Gastrocnemius medialis (tissue), 4 donors: ENCODE measurements at regions not wholly inside any gene's neighbourhood (a gene's known extent, or its start where the extent isn't known, plus 50 kb on each side); places are given as distances from the start of the nearest gene placed in this dataset.

Experiments used
- ATAC-seq, 2 donors: fragments of 150-250 bp; one replicate each; pipeline ENCODE4 v1.9.1; 2016
- DNase-seq, 2 donors: peaks; one replicate each; pipeline ENCODE4 v3.0.0-alpha.2; 2019
- H3K27ac ChIP-seq, 4 donors: fragments of 200-600 bp; sonication (generic); 1 replicate in 1 of 4; 2 replicates in 3 of 4; pipeline ENCODE4 v1.5.1; 2016 to 2018; ENCODE audit warnings: mild to moderate bottlenecking in 2 of 4, moderate library complexity in 1 of 4
- H3K27me3 ChIP-seq, 3 donors: fragments of 200-600 bp; sonication (generic) in 2 of 3; 1 replicate in 1 of 3; 2 replicates in 2 of 3; pipeline versions ENCODE4 v1.5.1 to v1.6.0; 2016 to 2019; ENCODE audit warnings: mild to moderate bottlenecking in 1 of 3, moderate library complexity in 1 of 3
- H3K36me3 ChIP-seq, 2 donors: fragments of 200-600 bp; sonication (generic) in 1 of 2; one replicate each; pipeline ENCODE4 v1.5.1; 2017 to 2018
- H3K4me1 ChIP-seq, 2 donors: fragments of 200-600 bp; sonication (generic) in 1 of 2; one replicate each; pipeline ENCODE4 v1.5.1; 2016 to 2017; ENCODE audit warnings: mild to moderate bottlenecking in 2 of 2
- H3K4me3 ChIP-seq, 4 donors: fragments of 200-600 bp; sonication (generic) in 3 of 4; 1 replicate in 1 of 4; 2 replicates in 3 of 4; pipeline ENCODE4 v1.5.1; 2016 to 2019; ENCODE audit warnings: mild to moderate bottlenecking in 2 of 4
- H3K9me3 ChIP-seq, 3 donors: fragments of 200-600 bp; sonication (generic) in 2 of 3; 1 replicate in 1 of 3; 2 replicates in 2 of 3; pipeline ENCODE4 v1.5.1; 2016 to 2019
- POLR2A ChIP-seq, 2 donors: fragments of 450-650 bp; IDR thresholded peaks; one replicate each; pipeline ENCODE4 v1.6.1; 2017; ENCODE audit warnings: antibody characterized with exemption in 2 of 2, mild to moderate bottlenecking in 2 of 2, moderate library complexity in 2 of 2
- in situ Hi-C, 4 donors: fragments of 200-750 bp; cut with MboI; loops; one replicate each; pipeline versions ENCODE4 v1.15.0 to v1.8.0; 2017; ENCODE audit warnings: low sequenced_read_pairs in 4 of 4
- intact Hi-C: fragments of 100-400 bp; cut with DNase I; formaldehyde crosslinking; loops from one replicate; pipeline ENCODE4 v1.15.1; 2023; ENCODE audit warnings: low total_unique reads
- TF ChIP-seq, protein P1 (sequence below), 5 experiments: fragments of 450-650 bp in 3 of 5; fragments of 200-600 bp in 2 of 5; sonication (generic) in 2 of 5; IDR thresholded peaks in 4 of 5; conservative IDR thresholded peaks in 1 of 5; 1 replicate in 4 of 5; 2 replicates in 1 of 5; pipeline ENCODE4 v1.5.1; 2016 to 2019; ENCODE audit warnings: antibody characterized with exemption in 5 of 5, mild to moderate bottlenecking in 3 of 5, moderate library complexity in 3 of 5

DNA sequence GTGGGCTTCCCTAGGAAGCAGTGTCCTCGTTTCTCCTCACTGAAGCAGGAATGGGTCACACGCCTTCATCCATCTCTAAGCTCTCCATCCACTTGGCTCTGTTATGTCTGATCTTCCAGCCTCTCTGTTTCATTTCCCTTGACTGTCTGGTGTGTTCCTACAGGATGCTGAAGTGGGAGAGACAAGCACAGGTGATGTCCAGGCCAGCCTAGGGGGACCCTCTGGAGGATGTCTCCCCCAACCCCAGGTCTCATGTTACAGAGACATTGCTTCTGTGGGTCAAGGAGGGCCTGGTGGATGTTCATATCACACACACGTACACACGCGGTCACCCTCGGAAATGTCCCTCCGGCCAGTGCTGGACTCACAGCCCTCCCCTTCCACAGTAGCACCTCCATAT, 229.9 kb downstream of the CDC5L start:
- Histone ChIP-seq H3K27me3 (no peaks in the 10 kb centered on the region), H3K4me1 (no peaks in the 10 kb centered on the region), H3K36me3 (no peaks in the 10 kb centered on the region), H3K9me3 (no peaks in the 10 kb centered on the region), H3K27ac (no peak overlapping the region), H3K4me3 (no peak overlapping the region)
- intact Hi-C loops, result no loop called here
- no peak for DNase-seq
- in situ Hi-C loops, result no loop called here
- ATAC-seq, result no peak
- TF ChIP-seq, protein P1, sequence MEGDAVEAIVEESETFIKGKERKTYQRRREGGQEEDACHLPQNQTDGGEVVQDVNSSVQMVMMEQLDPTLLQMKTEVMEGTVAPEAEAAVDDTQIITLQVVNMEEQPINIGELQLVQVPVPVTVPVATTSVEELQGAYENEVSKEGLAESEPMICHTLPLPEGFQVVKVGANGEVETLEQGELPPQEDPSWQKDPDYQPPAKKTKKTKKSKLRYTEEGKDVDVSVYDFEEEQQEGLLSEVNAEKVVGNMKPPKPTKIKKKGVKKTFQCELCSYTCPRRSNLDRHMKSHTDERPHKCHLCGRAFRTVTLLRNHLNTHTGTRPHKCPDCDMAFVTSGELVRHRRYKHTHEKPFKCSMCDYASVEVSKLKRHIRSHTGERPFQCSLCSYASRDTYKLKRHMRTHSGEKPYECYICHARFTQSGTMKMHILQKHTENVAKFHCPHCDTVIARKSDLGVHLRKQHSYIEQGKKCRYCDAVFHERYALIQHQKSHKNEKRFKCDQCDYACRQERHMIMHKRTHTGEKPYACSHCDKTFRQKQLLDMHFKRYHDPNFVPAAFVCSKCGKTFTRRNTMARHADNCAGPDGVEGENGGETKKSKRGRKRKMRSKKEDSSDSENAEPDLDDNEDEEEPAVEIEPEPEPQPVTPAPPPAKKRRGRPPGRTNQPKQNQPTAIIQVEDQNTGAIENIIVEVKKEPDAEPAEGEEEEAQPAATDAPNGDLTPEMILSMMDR (IDR thresholded peaks at IDR 0.05 in 4 of 5, conservative IDR thresholded peaks at IDR 0.05 in 1 of 5), result no peak
- TF ChIP-seq POLR2A (IDR thresholded peaks at IDR 0.05), result no peak

DNA sequence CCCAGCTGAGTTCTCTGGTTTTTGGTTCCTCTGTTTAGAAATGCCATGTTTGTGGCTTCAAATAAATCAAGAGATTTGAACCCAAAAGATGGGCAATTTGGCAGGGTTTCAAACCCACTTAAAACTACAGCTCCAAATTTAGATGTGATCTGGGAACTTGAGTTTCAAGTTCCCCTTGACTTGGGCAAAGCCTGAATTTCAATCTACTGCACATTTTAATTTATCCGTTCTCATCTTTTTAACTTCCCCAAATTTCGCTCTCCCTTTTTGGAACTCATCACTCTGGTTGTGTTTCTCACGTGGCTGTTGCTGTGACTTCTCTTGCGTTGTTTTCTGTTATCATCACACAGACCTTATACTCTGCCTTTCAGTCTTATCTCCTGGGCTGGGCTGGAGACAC, 230.9 kb downstream of the CDC5L start:
- in situ Hi-C loops, result no loop called here

DNA sequence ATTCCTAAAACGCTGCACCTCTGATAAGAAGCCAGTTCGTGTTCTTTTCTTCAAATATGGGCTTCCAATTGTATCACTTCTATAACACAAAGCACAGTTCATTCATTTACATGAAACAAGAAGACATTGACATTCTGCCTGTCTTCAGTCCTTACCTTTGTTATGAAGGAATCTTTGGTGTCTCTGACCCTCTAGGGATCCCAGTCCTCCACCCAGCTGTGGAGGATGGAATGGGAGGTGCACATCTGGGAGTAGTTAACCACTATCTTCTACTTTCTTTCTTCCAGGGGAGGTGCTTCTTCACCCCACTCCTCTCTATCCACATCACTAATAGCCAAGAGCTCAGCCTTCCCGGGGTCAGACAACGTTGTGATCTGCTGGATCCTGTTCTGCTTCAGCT, 233.4 kb downstream of the CDC5L start:
- Histone ChIP-seq H3K4me1 (no peaks in the 10 kb centered on the region), H3K4me3 (no peak overlapping the region), H3K27me3 (no peaks in the 10 kb centered on the region), H3K9me3 (no peaks in the 10 kb centered on the region), H3K36me3 (no peaks in the 10 kb centered on the region), H3K27ac (no peak overlapping the region)
- no peak for DNase-seq
- ATAC-seq, result no peak
- TF ChIP-seq, protein P1 (IDR thresholded peaks at IDR 0.05 in 4 of 5, conservative IDR thresholded peaks at IDR 0.05 in 1 of 5), result no peak
- no peak for TF ChIP-seq POLR2A (IDR thresholded peaks at IDR 0.05)
- in situ Hi-C loops (no loop called here), intact Hi-C loops (no loop called here)

More for the DNA sequence above, 230.9 kb downstream of the CDC5L start:
- Histone ChIP-seq H3K4me1 (no peaks in the 10 kb centered on the region), H3K9me3 (no peaks in the 10 kb centered on the region), H3K27me3 (no peaks in the 10 kb centered on the region), H3K27ac (no peak overlapping the region), H3K36me3 (no peaks in the 10 kb centered on the region), H3K4me3 (no peak overlapping the region)
- DNase-seq (no peak), ATAC-seq (no peak)
- TF ChIP-seq, protein P1 (IDR thresholded peaks at IDR 0.05 in 4 of 5, conservative IDR thresholded peaks at IDR 0.05 in 1 of 5), result no peak
- TF ChIP-seq POLR2A (IDR thresholded peaks at IDR 0.05), result no peak
- intact Hi-C loops, result no loop called here

DNA sequence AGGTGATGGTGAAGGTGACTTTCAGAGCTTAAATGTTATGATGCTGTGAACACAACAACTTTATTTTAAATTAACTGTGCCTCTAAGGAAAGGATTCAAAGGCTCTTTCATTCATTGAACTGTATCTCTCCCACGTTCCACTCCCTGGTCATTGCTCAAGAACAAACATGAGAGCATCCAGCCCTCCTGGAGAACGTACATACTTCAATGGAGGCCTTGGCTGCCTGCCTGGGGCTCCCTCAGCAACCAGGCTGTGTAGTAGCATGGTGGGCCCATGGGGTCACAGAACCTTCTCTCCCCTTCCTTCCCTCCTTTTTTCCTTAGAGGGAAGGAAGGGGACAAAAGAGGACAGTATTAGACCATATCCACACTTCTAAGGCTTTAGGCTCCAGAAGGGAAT, 234.3 kb downstream of the CDC5L start:
- no peaks in the 10 kb centered on the region for H3K4me1 ChIP-seq
- intact Hi-C loops (no loop called here), in situ Hi-C loops (no loop called here)
- DNase-seq (no peak), ATAC-seq (no peak)
- H3K4me3 ChIP-seq, result no peak overlapping the region
- no peak for TF ChIP-seq POLR2A (IDR thresholded peaks at IDR 0.05)
- TF ChIP-seq, protein P1 (IDR thresholded peaks at IDR 0.05 in 4 of 5, conservative IDR thresholded peaks at IDR 0.05 in 1 of 5), result no peak
- H3K36me3 ChIP-seq, result no peaks in the 10 kb centered on the region
- no peak overlapping the region for H3K27ac ChIP-seq
- no peaks in the 10 kb centered on the region for H3K27me3 ChIP-seq
- no peaks in the 10 kb centered on the region for H3K9me3 ChIP-seq

DNA sequence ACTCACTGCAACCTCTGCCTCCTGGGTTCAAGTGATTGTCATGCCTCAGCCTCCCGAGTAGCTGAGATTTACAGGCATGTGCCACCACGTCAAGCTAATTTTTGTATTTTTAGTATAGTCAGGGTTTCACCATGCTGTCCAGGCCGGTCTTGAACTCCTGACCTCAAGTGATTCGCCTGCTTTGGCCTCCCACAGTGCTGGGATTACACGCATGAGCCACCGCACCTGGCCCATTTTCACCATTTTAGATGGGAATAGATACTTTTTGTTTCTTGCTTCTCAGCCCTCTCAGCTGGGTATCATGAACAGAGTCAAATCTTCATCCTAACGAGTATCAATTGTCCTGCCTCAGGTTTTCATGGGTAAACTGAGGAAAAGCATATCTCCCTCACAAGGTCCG, 235.0 kb downstream of the CDC5L start:
- Histone ChIP-seq H3K9me3 (no peaks in the 10 kb centered on the region), H3K4me1 (no peaks in the 10 kb centered on the region), H3K4me3 (no peak overlapping the region), H3K36me3 (no peaks in the 10 kb centered on the region), H3K27me3 (no peaks in the 10 kb centered on the region), H3K27ac (no peak overlapping the region)
- DNase-seq (no peak), ATAC-seq (no peak)
- TF ChIP-seq, protein P1 (IDR thresholded peaks at IDR 0.05 in 4 of 5, conservative IDR thresholded peaks at IDR 0.05 in 1 of 5), result no peak
- no peak for TF ChIP-seq POLR2A (IDR thresholded peaks at IDR 0.05)
- intact Hi-C loops, result no loop called here
- in situ Hi-C loops, result no loop called here
